SK-MEL-5 (cell line): ENCODE measurements at regions not wholly inside any gene's neighbourhood (a gene's known extent, or its start where the extent isn't known, plus 50 kb on each side); places are given as distances from the start of the nearest gene placed in this dataset.
"Not testable (repeated sequence)": the region's sequence is repeated elsewhere in the genome, so short reads cannot be mapped to it uniquely, and the experiment has no call there.

Experiments used
- DNase-seq: peaks from one replicate; pipeline ENCODE4 v3.0.0-alpha.2; 2016; ENCODE audit warnings: low read depth, low spot score
- in situ Hi-C: cut with HindIII; loops from 2 replicates; pipeline ENCODE4 v1.10.0; 2016; ENCODE audit warnings: low sequenced_read_pairs, high pct_unique_total_duplicates, low pct_unique_long_range_greater_than_20kb

GRCh38 chr2:16201848-16202247 lies 261.5 kb downstream of the MYCN start:
- in situ Hi-C loops: no loop called here
- DNase-seq: peak; percentile 15

GRCh38 chr2:16200554-16201193 lies 260.3 kb downstream of the MYCN start:
- no peak for DNase-seq
- in situ Hi-C loops: no loop called here

- DNase-seq: no peak
- in situ Hi-C loops: no loop called here
Measured at GRCh38 chr2:16199882-16200553, 259.7 kb downstream of the MYCN start.

GRCh38 chr2:16199241-16199640 lies 258.9 kb downstream of the MYCN start:
- in situ Hi-C loops: not testable (repeated sequence)

GRCh38 chr2:16198166-16198912 lies 258.0 kb downstream of the MYCN start:
- no peak for DNase-seq
- in situ Hi-C loops: no loop called here

More at GRCh38 chr2:16199241-16199640, 258.9 kb downstream of the MYCN start:
- not testable (repeated sequence) for DNase-seq

DNA sequence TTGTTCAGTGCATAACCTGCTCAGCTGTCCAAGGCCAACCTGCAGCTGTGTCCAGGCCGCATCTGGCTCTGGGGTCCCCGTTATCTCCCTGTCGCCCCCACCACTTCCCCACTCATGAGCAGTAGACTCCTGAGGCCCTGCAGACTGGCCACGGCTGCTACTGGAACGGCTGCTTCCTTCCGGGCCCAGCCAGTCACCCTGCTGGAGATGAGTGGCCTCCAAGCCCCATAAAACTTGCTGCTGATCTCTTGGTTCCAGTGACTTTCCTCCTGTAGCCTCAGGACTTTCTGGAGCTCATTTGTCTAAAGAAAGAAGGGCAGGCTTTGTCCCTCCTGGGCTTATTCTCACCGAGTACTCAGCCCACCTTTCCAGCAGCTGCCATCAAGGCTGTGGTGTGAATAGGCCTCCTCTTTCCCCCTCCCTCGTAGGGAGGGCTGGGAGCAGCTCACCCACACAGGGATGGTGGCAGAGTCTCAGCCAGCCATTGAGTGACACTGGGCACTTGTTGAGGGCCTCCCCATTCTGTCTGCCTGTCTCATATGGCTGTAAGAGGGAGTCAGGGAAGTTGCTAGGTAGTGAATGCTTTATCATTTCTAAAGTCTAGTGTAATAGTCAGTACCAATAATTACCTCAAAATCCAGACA lies 257.3 kb downstream of the MYCN start:
- no peak for DNase-seq
- in situ Hi-C loops: no loop called here

- no peak for DNase-seq
- in situ Hi-C loops: no loop called here
Measured at GRCh38 chr2:16196687-16197503, 256.5 kb downstream of the MYCN start.

- in situ Hi-C loops: no loop called here
- DNase-seq: no peak
Measured at GRCh38 chr2:16195681-16196070, 255.3 kb downstream of the MYCN start.

DNA sequence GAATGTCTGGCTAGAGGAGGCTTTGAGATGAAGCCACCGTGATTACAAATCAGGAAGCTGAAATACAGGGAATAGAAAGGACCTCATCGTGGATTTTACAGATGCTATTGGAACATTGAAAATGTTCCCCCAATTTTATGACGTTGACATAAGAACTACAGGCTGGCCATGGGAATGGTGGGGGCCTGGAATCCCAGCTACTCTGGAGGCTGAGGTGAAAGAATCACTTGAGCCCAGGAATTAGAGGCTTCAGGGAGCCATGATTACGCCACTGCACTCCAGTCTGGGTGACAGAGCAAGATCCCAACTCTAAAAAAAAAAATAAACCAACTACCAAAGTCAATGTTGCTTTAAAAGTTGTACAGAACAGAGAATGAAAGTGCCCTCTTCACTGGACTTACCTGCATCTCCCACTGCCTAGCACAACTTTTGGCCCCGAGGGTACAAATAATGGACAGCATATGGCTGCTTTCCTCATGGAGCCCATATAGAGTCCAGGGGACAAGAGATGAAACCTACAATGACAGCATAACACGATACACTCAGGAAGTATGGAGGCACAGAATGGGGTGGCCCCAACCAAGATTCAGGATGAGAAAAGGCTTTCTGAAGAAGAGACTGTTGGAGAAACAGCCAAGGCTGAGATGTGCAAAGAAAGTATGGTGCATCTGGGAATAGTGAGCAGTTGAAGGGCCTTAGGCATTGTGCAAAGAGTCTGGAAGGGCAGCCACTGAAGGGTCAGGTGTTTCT lies 254.8 kb downstream of the MYCN start:
- no peak for DNase-seq
- in situ Hi-C loops: no loop called here

DNA sequence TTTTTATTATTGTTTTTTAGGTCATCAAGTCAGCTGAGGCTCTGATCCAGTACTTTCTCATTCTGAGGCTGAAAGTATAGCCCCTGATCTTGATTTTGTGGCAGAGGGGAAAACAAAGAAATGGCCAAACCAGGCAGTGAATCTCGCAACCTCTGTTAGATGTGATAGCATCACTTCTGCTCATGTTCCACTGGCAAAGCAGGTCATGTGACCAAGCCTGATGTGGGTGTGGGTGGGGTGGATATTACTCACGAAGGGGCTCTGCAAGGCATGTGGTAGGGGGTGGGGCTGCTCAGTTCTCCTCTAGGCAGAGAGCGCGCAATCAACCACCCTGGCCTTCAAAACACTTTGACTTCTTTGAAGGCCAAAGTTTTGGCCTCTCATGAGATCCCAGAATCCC lies 254.2 kb downstream of the MYCN start:
- in situ Hi-C loops: no loop called here
- DNase-seq: no peak

GRCh38 chr2:16194096-16194390 lies 253.7 kb downstream of the MYCN start:
- DNase-seq: no peak
- in situ Hi-C loops: no loop called here

DNA sequence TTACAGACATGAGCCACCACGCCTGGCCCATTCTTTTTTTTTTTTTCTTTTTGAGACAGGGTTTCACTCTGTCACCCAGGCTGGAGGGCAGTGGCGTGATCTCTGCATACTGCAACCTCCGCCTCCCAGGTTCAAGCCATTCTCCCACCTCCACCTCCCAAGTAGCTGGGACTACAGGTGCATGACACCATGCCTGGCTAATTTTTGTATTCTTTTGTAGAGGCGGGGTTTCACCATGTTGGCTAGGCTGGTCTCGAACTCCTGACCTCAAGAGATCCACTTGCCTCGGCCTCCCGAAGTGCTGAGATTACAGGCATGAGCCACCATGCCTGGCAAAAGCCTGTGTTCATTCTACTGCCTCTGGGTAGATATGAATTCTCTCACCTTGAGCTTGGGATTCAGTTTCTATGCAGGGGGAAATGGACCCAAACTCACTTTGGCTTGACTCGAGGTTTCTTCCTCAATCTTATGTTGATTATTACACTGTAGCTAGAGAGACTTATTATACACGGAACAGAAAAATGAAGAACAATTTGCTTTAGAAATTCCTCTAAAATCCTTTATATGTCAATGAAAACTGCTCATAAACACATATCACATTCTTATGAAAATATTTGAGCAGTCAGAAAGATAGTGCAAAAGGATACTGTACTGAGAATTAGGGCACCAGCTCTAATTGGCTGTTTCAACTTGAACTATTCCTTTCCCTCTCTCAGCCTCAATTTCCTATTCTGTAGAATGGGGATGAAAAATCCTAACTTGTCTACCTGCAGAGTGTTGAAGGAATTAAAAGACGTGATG lies 252.3 kb downstream of the MYCN start:
- in situ Hi-C loops: no loop called here
- no peak for DNase-seq

- in situ Hi-C loops: no loop called here
- DNase-seq: no peak
Measured at GRCh38 chr2:16191431-16192200, 251.3 kb downstream of the MYCN start.

DNA sequence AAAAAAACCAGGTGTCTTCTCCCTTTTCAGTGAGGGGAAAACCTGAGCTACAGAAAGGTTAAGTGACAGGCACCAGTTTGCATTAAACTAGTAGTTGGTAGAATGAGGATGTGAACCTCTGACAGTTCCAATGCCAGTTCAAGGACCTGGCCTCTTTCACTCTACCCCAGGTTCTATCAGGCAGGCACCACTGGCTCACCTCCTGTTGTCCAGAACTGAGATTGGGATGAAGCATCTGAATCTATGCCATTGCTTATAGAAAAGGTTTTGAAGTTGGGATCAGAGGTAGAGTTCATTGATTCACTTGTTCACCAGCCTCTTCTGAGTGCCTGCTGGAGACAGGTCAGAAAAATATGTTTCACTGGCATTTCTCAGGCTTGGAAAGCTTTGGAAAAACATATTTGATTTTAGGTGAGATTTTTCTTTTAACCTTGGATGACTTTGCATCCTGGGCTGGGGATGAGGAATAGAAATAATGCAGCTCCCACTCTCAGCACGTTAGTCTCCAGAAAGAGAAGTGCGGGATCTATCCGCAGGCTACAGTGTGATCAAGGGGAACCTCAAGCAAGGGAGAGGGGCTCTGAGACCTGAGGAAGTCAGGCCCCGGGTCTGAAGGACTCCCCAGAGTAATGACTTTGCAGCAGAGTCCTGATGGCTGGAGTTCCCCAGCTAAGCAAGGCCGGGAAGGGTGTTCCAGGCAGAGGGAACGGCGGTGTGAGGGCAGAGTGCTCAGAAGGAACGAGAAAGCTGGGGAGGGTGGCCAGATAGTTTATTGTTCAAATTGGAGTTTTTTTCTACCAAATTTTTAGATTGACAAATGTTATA lies 250.3 kb downstream of the MYCN start:
- no peak for DNase-seq
- in situ Hi-C loops: no loop called here

DNA sequence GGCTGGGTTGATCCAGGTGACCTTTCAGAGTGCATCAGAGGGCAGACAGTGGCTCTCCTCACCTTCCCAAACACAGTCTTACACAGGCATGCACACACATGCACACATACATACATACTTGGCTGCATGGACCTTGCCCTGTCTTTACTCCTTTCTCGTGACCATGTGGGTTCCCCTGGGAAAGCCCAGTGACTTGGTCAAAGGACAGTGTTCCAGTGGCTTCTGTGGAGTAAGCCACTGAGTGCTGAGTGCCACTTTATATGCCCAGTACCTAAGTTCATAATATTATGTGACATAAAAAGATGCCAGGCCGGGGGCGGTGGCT lies 249.4 kb downstream of the MYCN start:
- in situ Hi-C loops: no loop called here
- no peak for DNase-seq
